ENCODE measurements at regions not wholly inside any gene's neighbourhood (a gene's known extent, or its start where the extent isn't known, plus 50 kb on each side); places are given as distances from the start of the nearest gene placed in this dataset.

- POLR2A ChIA-PET = no interaction called here
- Histone ChIP-seq H3K27ac (no peak overlapping the region), H3K4me3 (no peak overlapping the region), H3K4me2 (no peak overlapping the region), H3K4me1 (no peaks in the 10 kb centered on the region), H3K9me3 (peaks cover 10% of the 10 kb centered on the region; the same call in 2 of the 3 replicates)
- no peak for DNase-seq (ENCODE audit: low read depth in 1 of 2, low spot score in 1 of 2)
- CTCF ChIA-PET = no interaction called here
- TF ChIP-seq FOSL2 (IDR thresholded peaks at IDR 0.05) (no peak), FOSL2 (CRISPR knock-in tag; IDR thresholded peaks at IDR 0.05) (no peak), MYC (IDR thresholded peaks at IDR 0.05; ENCODE audit: borderline replicate concordance, low read length) (no peak)
- WGBS (ENCODE audit: missing lambda C conversion rate) = 18% methylated on average over 11 of the region's 11 CpGs
- no peak for FAIRE-seq
- no peak for ATAC-seq
Measured at GRCh38 chr5:3321119-3321760, 274.4 kb upstream of the IRX1 start.

DNA sequence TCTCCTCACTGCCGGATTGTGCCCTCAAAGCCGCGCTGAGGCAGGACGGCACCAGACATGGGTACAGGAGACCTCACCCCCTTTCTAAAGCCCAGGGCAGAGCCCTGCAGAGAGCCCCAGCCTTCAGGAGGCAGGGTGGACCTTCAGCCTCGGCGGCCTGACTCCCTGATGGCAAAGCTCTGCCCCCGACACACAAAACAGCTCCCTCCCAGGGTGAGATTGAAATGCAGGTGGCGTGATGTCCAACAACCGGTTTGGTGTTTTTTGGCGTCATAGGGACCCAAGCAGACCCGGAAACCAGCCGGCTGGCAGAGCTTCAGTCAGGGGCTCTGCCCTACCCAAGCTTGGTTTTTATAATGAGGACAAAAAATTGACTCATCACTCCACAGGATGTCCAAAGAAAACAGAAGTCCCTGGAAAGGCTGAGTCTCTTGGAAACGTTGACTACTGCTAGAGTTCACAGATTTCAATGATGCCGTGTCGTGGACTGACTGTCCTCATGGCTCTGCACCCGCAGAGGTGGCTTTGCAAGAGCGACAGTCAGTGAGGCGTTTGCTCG is 275.2 kb upstream of the IRX1 start:
- Histone ChIP-seq H3K4me2 (no peak overlapping the region), H3K4me3 (no peak overlapping the region), H3K27ac (no peak overlapping the region), H3K9me3 (peaks cover 10% of the 10 kb centered on the region; the same call in 2 of the 3 replicates), H3K4me1 (no peaks in the 10 kb centered on the region)
- DNase-seq (ENCODE audit: low read depth in 1 of 2, low spot score in 1 of 2) = no peak
- ChIA-PET CTCF (interaction anchor here (0.7 kb wide), 1 partner anchor 45 kb away, joined by 3 read pairs; no protein-coding TSS in a partner anchor), POLR2A (no interaction called here)
- no peak for ATAC-seq
- WGBS (ENCODE audit: missing lambda C conversion rate) = 29% methylated on average over 19 of the region's 19 CpGs
- FAIRE-seq = no peak
- TF ChIP-seq SMC3 (IDR thresholded peaks at IDR 0.05) (no peak), GATA3 (IDR thresholded peaks at IDR 0.05; ENCODE audit: borderline replicate concordance) (no peak), FOSL2 (IDR thresholded peaks at IDR 0.05) (no peak), FOSL2 (CRISPR knock-in tag; IDR thresholded peaks at IDR 0.05) (no peak), CHD4 (IDR thresholded peaks at IDR 0.05; ENCODE audit: borderline replicate concordance) (no peak)

DNA sequence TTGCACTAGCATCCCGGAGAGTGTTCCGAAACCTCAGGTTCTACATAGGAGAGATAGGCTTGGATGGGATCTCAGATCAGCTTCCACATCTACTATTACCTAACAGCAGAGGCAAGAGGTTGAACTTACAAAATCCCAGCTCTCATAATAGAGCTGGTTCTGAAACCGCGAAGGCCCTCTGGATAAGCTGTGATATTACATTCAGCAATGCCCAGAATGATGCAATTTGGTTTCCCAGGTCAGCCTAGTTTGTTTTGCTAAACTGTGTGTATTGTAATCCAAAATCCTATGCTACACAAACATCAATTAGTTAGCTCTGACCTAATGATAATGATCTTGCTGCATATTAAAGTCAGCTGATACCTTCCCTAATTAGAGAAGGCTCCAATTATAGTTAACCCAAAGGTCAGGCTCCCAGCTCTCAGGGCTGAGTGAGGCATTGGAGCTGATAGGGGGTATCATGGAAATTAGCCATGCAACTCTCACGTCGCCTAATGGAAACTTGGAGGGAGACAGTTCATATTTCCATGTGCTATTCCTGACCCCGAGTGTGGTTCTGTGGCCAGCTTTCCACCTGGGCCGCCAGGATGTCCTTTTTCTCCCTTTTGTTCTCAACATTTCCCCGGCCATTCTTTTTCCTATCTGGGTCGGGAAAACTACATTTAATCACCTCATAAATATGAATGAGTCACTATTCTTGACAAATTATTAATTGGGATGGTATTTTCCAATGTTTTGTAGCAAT is 278.4 kb upstream of the IRX1 start:
- Histone ChIP-seq H3K4me1 (no peaks in the 10 kb centered on the region), H3K4me3 (no peak overlapping the region), H3K4me2 (no peak overlapping the region), H3K27ac (no peak overlapping the region), H3K9me3 (no peaks in the 10 kb centered on the region)
- no peak for ATAC-seq
- POLR2A ChIA-PET = no interaction called here
- CTCF ChIA-PET = no interaction called here
- no peak for FAIRE-seq
- DNase-seq (ENCODE audit: low read depth in 1 of 2, low spot score in 1 of 2) = no peak
- TF ChIP-seq HEYL (CRISPR knock-in tag; IDR thresholded peaks at IDR 0.05) (no peak), KDM5A (IDR thresholded peaks at IDR 0.05) (no peak), MAFK (IDR thresholded peaks at IDR 0.05; ENCODE audit: partially characterized antibody) (no peak), CHD2 (IDR thresholded peaks at IDR 0.05; ENCODE audit: low read length, partially characterized antibody) (no peak), EHF (CRISPR knock-in tag; IDR thresholded peaks at IDR 0.05) (no peak), KDM1A (IDR thresholded peaks at IDR 0.05; ENCODE audit: low read depth) (no peak), RCOR1 (IDR thresholded peaks at IDR 0.05; ENCODE audit: low read depth, low read length) (no peak), POLR2AphosphoS2 (conservative IDR thresholded peaks at IDR 0.05; ENCODE audit: low read length) (no peak), HDAC2 (IDR thresholded peaks at IDR 0.05) (no peak), FOSL2 (IDR thresholded peaks at IDR 0.05) (no peak), FOSL2 (CRISPR knock-in tag; IDR thresholded peaks at IDR 0.05) (no peak), SREBF2 (IDR thresholded peaks at IDR 0.05) (no peak), ZSCAN20 (CRISPR knock-in tag; IDR thresholded peaks at IDR 0.05) (no peak), PHF8 (IDR thresholded peaks at IDR 0.05; ENCODE audit: borderline replicate concordance, low read depth) (no peak), NFE2L2 (conservative IDR thresholded peaks at IDR 0.05; ENCODE audit: low read length) (no peak), JUNB (IDR thresholded peaks at IDR 0.05) (no peak), BHLHE40 (IDR thresholded peaks at IDR 0.05; ENCODE audit: low read depth, low read length) (no peak)
- TF ChIP-seq, protein P1, sequence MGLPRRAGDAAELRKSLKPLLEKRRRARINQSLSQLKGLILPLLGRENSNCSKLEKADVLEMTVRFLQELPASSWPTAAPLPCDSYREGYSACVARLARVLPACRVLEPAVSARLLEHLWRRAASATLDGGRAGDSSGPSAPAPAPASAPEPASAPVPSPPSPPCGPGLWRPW (IDR thresholded peaks at IDR 0.05) = no peak
- TF ChIP-seq, protein P2, sequence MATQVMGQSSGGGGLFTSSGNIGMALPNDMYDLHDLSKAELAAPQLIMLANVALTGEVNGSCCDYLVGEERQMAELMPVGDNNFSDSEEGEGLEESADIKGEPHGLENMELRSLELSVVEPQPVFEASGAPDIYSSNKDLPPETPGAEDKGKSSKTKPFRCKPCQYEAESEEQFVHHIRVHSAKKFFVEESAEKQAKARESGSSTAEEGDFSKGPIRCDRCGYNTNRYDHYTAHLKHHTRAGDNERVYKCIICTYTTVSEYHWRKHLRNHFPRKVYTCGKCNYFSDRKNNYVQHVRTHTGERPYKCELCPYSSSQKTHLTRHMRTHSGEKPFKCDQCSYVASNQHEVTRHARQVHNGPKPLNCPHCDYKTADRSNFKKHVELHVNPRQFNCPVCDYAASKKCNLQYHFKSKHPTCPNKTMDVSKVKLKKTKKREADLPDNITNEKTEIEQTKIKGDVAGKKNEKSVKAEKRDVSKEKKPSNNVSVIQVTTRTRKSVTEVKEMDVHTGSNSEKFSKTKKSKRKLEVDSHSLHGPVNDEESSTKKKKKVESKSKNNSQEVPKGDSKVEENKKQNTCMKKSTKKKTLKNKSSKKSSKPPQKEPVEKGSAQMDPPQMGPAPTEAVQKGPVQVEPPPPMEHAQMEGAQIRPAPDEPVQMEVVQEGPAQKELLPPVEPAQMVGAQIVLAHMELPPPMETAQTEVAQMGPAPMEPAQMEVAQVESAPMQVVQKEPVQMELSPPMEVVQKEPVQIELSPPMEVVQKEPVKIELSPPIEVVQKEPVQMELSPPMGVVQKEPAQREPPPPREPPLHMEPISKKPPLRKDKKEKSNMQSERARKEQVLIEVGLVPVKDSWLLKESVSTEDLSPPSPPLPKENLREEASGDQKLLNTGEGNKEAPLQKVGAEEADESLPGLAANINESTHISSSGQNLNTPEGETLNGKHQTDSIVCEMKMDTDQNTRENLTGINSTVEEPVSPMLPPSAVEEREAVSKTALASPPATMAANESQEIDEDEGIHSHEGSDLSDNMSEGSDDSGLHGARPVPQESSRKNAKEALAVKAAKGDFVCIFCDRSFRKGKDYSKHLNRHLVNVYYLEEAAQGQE (IDR thresholded peaks at IDR 0.05) = no peak
- TF ChIP-seq, protein P3, sequence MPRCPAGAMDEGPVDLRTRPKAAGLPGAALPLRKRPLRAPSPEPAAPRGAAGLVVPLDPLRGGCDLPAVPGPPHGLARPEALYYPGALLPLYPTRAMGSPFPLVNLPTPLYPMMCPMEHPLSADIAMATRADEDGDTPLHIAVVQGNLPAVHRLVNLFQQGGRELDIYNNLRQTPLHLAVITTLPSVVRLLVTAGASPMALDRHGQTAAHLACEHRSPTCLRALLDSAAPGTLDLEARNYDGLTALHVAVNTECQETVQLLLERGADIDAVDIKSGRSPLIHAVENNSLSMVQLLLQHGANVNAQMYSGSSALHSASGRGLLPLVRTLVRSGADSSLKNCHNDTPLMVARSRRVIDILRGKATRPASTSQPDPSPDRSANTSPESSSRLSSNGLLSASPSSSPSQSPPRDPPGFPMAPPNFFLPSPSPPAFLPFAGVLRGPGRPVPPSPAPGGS (IDR thresholded peaks at IDR 0.05) = no peak
- WGBS (ENCODE audit: missing lambda C conversion rate) = 25% methylated on average over 10 of the region's 10 CpGs

All from A549 (cell line).